OCI-LY3 (cell line): ENCODE measurements at regions not wholly inside any gene's neighbourhood (a gene's known extent, or its start where the extent isn't known, plus 50 kb on each side); places are given as distances from the start of the nearest gene placed in this dataset.

Experiments used
- H2AFZ ChIP-seq: fragments of 200-600, 300-600 bp; shearing (Covaris generic); 2 replicates; pipeline ENCODE4 v1.6.0; 2014; ENCODE audit warnings: antibody characterized with exemption, low read depth, low read length
- H3K27ac ChIP-seq: fragments of 200-600, 300-600 bp; sonication (generic); 2 replicates; pipeline ENCODE4 v1.5.1; 2014; ENCODE audit warnings: mild to moderate bottlenecking, low read length, moderate library complexity, mixed read lengths
- H3K27me3 ChIP-seq: fragments of 200-600, 300-600 bp; sonication (generic); 2 replicates; pipeline ENCODE4 v1.6.1; 2014; ENCODE audit warnings: low read depth, low read length, mixed read lengths
- H3K36me3 ChIP-seq: fragments of 200-600, 300-600 bp; sonication (generic); replicated peaks from 2 replicates; pipeline ENCODE3; 2014; ENCODE audit warnings: low read depth, low read length, mixed read lengths
- H3K4me1 ChIP-seq: fragments of 300-600, 200-600 bp; sonication (generic); 2 replicates; pipeline ENCODE4 v1.6.1; 2014; ENCODE audit warnings: low read length, mixed read lengths
- H3K4me2 ChIP-seq: fragments of 200-600, 300-600 bp; sonication (generic); 2 replicates; pipeline ENCODE4 v1.6.1; 2014; ENCODE audit warnings: low read length, mixed read lengths
- H3K4me3 ChIP-seq: fragments of 300-600, 200-600 bp; sonication (generic); 2 replicates; pipeline ENCODE4 v1.5.1; 2014; ENCODE audit warnings: antibody characterized with exemption, mild to moderate bottlenecking, low read length, moderate library complexity
- H3K79me2 ChIP-seq: fragments of 300-600, 200-600 bp; shearing (Covaris generic); 2 replicates; pipeline ENCODE4 v1.6.1; 2014; ENCODE audit warnings: mild to moderate bottlenecking, low read length, mixed read lengths
- H3K9ac ChIP-seq: fragments of 300-600, 200-600 bp; shearing (Covaris generic); 2 replicates; pipeline ENCODE4 v1.6.0; 2014; ENCODE audit warnings: mild to moderate bottlenecking, low read length, moderate library complexity
- H3K9me3 ChIP-seq: fragments of 200-600, 300-600 bp; shearing (Covaris generic); 2 replicates; pipeline ENCODE4 v1.6.1; 2014; ENCODE audit warnings: low read length, mixed read lengths; ENCODE audit not compliant: insufficient read depth
- H4K20me1 ChIP-seq: fragments of 200-600, 300-600 bp; sonication (generic); 2 replicates; pipeline ENCODE4 v1.6.1; 2016; ENCODE audit warnings: low read length, mixed read lengths; ENCODE audit not compliant: insufficient read depth
- CTCF ChIP-seq: fragments of 200-600, 300-600 bp; sonication (generic); IDR thresholded peaks from 2 replicates; pipeline ENCODE4 v1.5.1; 2014; ENCODE audit warnings: antibody characterized with exemption, low read length, low read depth
- EZH2phosphoT487 ChIP-seq: fragments of 200-600 bp; shearing (Covaris generic); IDR thresholded peaks from 2 replicates; pipeline ENCODE4 v1.6.1; 2018; ENCODE audit warnings: antibody characterized with exemption, mixed run types, low read depth

- no peak for TF ChIP-seq CTCF
- TF ChIP-seq EZH2phosphoT487 = no peak
- no peak overlapping the region for H3K4me3 ChIP-seq
- H3K27ac ChIP-seq = no peak overlapping the region
- H3K79me2 ChIP-seq = no peaks in the 10 kb centered on the region
- H3K27me3 ChIP-seq = no peaks in the 10 kb centered on the region
- H3K4me1 ChIP-seq = no peaks in the 10 kb centered on the region
- no peaks in the 10 kb centered on the region for H3K36me3 ChIP-seq
- H2AFZ ChIP-seq = no peak overlapping the region
- no peaks in the 10 kb centered on the region for H3K9me3 ChIP-seq
- H3K9ac ChIP-seq = no peak overlapping the region
- no peak overlapping the region for H3K4me2 ChIP-seq
- H4K20me1 ChIP-seq = no peaks in the 10 kb centered on the region
Measured at GRCh38 chr2:236735825-236736238, 166.2 kb downstream of the ACKR3 start.

- Histone ChIP-seq H4K20me1 (no peaks in the 10 kb centered on the region), H3K4me3 (no peak overlapping the region), H3K27me3 (no peaks in the 10 kb centered on the region), H2AFZ (no peak overlapping the region), H3K4me2 (no peak overlapping the region), H3K36me3 (no peaks in the 10 kb centered on the region), H3K9me3 (no peaks in the 10 kb centered on the region), H3K79me2 (no peaks in the 10 kb centered on the region), H3K4me1 (no peaks in the 10 kb centered on the region), H3K27ac (no peak overlapping the region), H3K9ac (no peak overlapping the region)
- TF ChIP-seq EZH2phosphoT487 (no peak), CTCF (no peak)
Measured at GRCh38 chr2:236738030-236738429, 168.4 kb downstream of the ACKR3 start.

- Histone ChIP-seq H3K9ac (no peak overlapping the region), H3K36me3 (no peaks in the 10 kb centered on the region), H3K4me1 (no peaks in the 10 kb centered on the region), H3K4me3 (no peak overlapping the region), H2AFZ (no peak overlapping the region), H3K27ac (no peak overlapping the region), H3K27me3 (no peaks in the 10 kb centered on the region), H3K9me3 (no peaks in the 10 kb centered on the region), H3K4me2 (no peak overlapping the region), H3K79me2 (no peaks in the 10 kb centered on the region), H4K20me1 (no peaks in the 10 kb centered on the region)
- TF ChIP-seq EZH2phosphoT487 = no peak
- no peak for TF ChIP-seq CTCF
Measured at GRCh38 chr2:236738896-236739295, 169.3 kb downstream of the ACKR3 start.

GRCh38 chr2:236739663-236740062 is 170.0 kb downstream of the ACKR3 start:
- Histone ChIP-seq H3K27me3 (no peaks in the 10 kb centered on the region), H3K9me3 (no peaks in the 10 kb centered on the region), H3K4me2 (no peak overlapping the region), H3K4me3 (no peak overlapping the region), H3K36me3 (no peaks in the 10 kb centered on the region), H4K20me1 (no peaks in the 10 kb centered on the region), H3K79me2 (no peaks in the 10 kb centered on the region), H3K9ac (no peak overlapping the region), H3K4me1 (no peaks in the 10 kb centered on the region), H2AFZ (no peak overlapping the region), H3K27ac (no peak overlapping the region)
- no peak for TF ChIP-seq EZH2phosphoT487
- no peak for TF ChIP-seq CTCF
